CD4-positive, alpha-beta T cell treated with Interferon gamma for 1 hour (primary cell): ENCODE measurements at regions not wholly inside any gene's neighbourhood (a gene's known extent, or its start where the extent isn't known, plus 50 kb on each side); places are given as distances from the start of the nearest gene placed in this dataset.
"Not testable (repeated sequence)": the region's sequence is repeated elsewhere in the genome, so short reads cannot be mapped to it uniquely, and the experiment has no call there.

Experiments used
- DNase-seq: peaks from one replicate; pipeline ENCODE4 v3.0.0-alpha.2; 2020

GRCh38 chr2:87439617-87440204 is 308.2 kb upstream of the PLGLB2 start:
- DNase-seq, result not testable (repeated sequence)

- not testable (repeated sequence) for DNase-seq
Measured at GRCh38 chr2:87440650-87441049, 307.2 kb upstream of the PLGLB2 start.

GRCh38 chr2:87441375-87441774 is 306.5 kb upstream of the PLGLB2 start:
- not testable (repeated sequence) for DNase-seq

- not testable (repeated sequence) for DNase-seq
Measured at GRCh38 chr2:87442983-87443577, 304.8 kb upstream of the PLGLB2 start.

GRCh38 chr2:87444951-87445350 is 302.9 kb upstream of the PLGLB2 start:
- not testable (repeated sequence) for DNase-seq

GRCh38 chr2:87445613-87446312 is 302.1 kb upstream of the PLGLB2 start:
- not testable (repeated sequence) for DNase-seq

GRCh38 chr2:87446313-87446696 is 301.6 kb upstream of the PLGLB2 start:
- not testable (repeated sequence) for DNase-seq

GRCh38 chr2:87449462-87449980 is 298.4 kb upstream of the PLGLB2 start:
- not testable (repeated sequence) for DNase-seq

GRCh38 chr2:87452193-87452592 is 295.7 kb upstream of the PLGLB2 start:
- DNase-seq, result not testable (repeated sequence)

- DNase-seq, result not testable (repeated sequence)
Measured at GRCh38 chr2:87452861-87453260, 295.0 kb upstream of the PLGLB2 start.

- not testable (repeated sequence) for DNase-seq
Measured at GRCh38 chr2:87453965-87454364, 293.9 kb upstream of the PLGLB2 start.

GRCh38 chr2:87454421-87454820 is 293.5 kb upstream of the PLGLB2 start:
- DNase-seq, result not testable (repeated sequence)

GRCh38 chr2:87455209-87455853 is 292.6 kb upstream of the PLGLB2 start:
- DNase-seq, result not testable (repeated sequence)

- peak; percentile 42 for DNase-seq
Measured at GRCh38 chr2:87455854-87456249, 292.0 kb upstream of the PLGLB2 start.

GRCh38 chr2:87456477-87457128 is 291.3 kb upstream of the PLGLB2 start:
- DNase-seq, result not testable (repeated sequence)

- DNase-seq, result not testable (repeated sequence)
Measured at GRCh38 chr2:87457129-87457499, 290.8 kb upstream of the PLGLB2 start.

GRCh38 chr2:87458938-87459337 is 288.9 kb upstream of the PLGLB2 start:
- DNase-seq, result not testable (repeated sequence)

GRCh38 chr2:87460104-87460503 is 287.8 kb upstream of the PLGLB2 start:
- not testable (repeated sequence) for DNase-seq

GRCh38 chr2:87460662-87461061 is 287.2 kb upstream of the PLGLB2 start:
- not testable (repeated sequence) for DNase-seq

GRCh38 chr2:87461671-87462070 is 286.2 kb upstream of the PLGLB2 start:
- DNase-seq, result not testable (repeated sequence)

GRCh38 chr2:87464219-87464618 is 283.7 kb upstream of the PLGLB2 start:
- peak; percentile 26 for DNase-seq

- not testable (repeated sequence) for DNase-seq
Measured at GRCh38 chr2:87465730-87466129, 282.2 kb upstream of the PLGLB2 start.
